Globus pallidus (tissue), 1 donor: ENCODE measurements at regions not wholly inside any gene's neighbourhood (a gene's known extent, or its start where the extent isn't known, plus 50 kb on each side); places are given as distances from the start of the nearest gene placed in this dataset.
"Not testable (repeated sequence)": the region's sequence is repeated elsewhere in the genome, so short reads cannot be mapped to it uniquely, and the experiment has no call there.

Experiments
- DNase-seq: peaks from one replicate; pipeline ENCODE4 v3.0.0-alpha.2; 2015; ENCODE audit warnings: low spot score

DNA sequence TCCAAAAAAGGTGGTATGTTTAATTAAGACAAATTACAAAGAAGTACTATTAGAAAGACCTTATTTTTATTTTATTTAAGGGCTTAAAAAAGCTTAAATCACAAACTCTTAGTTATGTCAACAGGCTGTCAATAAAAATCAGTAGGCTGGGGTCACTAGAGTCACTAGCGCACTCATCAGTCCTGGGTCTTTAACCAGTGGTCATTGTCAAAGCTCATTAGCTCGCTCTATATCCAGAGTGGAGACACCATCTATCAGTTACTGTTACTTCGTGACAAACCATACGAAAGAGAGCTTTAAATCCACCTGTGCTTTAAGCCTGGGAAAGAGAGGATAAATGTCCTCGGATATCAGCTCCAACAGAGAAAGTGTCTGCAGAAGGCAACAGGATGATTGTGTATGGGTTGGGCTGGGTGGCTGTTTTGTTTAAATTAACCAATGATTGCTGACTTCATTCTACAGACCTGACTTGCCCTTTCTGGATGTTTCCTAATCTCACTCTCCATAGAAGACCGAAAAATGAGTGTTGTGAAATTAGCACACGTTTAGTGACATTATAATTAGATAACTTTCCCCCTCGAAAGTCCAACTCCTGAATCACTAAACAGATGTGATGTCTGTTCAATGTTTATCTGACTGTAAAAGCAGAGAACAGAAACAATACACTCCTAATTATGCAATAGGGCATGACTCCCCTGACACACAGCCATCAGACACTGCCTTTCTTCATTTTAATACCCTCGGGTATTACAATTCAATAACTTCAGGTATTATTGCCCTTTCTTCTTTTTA is 123.6 kb upstream of the TNPO1 start:
- no peak for DNase-seq

GRCh38 chr5:72692231-72692637 is 124.2 kb upstream of the TNPO1 start:
- DNase-seq: no peak

DNA sequence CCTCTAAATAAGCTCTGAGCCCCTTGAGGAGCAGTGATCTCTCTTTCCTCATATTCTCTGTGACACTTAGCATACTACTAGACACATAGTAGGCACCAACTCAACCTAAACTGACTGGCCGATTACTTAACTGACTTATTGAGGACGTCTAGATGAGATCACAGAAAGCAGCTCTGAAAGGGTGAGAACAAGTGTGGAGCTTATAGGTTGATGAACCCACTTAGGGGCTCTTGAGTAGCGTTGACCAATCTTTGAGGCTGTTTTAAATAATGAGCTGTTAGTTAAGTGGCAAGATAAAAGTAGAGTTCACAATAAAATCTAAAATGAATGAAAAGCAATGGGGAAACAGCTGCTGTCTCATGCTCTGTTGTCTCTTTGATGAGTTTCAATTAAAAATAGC is 124.7 kb upstream of the TNPO1 start:
- no peak for DNase-seq

DNA sequence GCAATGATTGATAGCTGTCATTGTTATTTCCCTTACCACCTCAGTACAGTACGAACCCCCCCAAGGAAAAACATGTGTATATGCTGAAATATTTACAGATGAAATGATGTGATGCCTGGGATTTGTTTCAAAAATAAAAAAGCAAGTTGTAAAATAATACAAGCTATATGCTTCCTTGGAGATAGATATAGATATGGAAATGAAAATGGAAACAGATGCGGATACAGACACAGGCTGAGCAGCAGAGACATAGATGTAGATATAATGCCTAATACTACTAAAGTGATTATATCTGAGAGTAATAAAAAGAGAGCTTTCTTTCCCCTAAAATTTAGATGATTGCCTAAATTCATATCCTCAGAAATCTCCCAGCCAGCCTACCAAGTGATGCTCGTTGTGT is 127.5 kb upstream of the TNPO1 start:
- DNase-seq: no peak

DNA sequence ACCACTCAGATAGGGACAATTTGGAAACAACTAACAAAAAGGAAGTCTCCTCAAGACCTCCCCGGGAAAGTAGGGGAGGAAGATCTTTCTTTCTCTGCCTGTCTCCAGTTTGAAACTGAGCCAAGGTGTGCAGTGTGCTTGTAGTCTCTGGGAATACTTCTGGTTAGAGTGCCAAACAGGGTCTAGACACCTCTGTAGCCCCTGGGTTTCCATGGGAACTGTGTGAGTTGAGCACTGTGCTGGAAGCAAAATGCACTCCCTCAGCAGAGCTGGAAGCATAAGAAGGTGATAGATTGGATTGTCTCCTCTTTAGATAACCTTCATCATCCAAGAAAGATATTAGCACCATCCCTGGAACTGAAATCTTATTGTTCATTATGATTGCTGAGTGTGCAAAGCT is 129.2 kb upstream of the TNPO1 start:
- DNase-seq: no peak

DNA sequence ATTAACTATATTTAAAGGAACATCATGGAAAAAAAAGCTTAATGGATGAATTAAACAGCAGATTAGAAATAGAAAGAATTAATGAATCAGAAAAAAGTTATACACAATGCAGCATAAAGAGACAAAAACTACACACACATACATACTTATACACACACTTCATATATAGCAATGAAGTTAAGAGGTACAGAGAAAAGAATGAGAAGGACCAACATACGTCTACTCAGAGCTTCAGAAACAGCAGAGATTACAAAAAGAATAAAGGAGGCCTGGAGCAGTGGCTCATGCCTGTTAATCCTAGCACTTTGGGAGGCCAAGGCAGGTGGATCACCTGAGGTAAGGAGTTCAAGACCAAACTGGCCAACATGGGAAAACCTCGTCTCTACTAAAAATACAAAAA is 133.9 kb upstream of the TNPO1 start:
- no peak for DNase-seq

DNA sequence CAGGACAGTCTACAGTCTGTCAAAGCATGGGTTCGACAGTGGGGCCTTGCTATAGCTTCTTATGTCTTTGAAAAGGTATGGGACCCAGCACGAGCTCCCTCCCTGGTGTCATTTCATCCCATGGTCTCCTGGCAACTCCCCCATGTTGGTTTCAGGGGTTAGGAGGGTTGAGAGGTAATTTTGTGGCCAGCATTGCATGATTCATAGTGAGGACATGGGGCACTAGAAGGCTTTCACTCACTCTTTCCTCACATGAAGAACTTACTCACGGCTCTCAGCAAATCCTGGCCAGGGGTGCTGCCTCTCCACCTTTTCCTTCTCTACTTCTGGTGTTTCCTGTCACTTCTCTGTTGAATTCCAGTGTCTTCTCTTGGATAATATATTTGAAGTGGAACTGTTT is 134.7 kb upstream of the TNPO1 start:
- DNase-seq: no peak

DNA sequence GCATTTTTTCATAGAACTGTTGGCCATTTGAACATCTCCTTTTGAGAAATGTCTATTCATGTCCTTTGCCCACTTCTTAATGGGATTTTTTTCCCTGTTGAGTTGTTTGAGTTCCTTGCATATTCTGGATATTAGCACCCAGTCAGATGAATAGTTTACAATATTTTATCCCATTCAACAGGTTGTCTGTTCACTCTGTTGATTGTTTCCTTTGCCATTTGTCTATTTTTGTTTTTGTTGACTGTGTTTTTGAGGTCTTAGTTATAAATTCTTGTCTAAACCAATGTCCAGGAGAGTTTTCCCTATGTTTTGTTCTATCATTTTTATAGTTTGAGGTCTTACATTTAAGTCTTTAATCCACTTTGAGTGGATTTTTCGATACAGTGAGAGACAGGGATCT is 139.0 kb upstream of the TNPO1 start:
- no peak for DNase-seq

- not testable (repeated sequence) for DNase-seq
These were observed 139.6 kb upstream of the TNPO1 start for GRCh38 chr5:72676831-72677230.

- no peak for DNase-seq
These were observed 142.8 kb upstream of the TNPO1 start for GRCh38 chr5:72673623-72674022.

- no peak for DNase-seq
These were observed 143.3 kb upstream of the TNPO1 start for GRCh38 chr5:72673180-72673579.

- DNase-seq: no peak
These were observed 148.8 kb upstream of the TNPO1 start for GRCh38 chr5:72667708-72668107.

DNA sequence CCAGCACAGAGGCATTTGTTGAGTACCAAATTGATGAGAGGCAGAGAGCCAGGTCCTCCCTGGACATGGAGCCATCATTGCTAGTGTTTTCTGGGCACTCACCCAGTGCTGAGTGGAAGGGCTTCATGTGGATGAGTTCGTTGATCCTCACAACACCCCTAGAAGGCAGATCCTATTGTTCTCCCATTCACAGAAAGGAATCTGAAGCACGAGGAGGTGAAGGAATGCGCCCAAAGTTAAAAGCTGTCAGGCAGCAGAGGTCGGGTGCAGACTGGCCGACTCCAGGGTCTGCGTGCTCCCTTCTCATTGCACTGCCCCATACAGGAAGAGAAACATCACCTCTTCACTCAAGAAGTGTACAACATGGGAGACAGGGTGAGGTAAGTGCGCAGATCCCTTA is 153.5 kb upstream of the TNPO1 start:
- DNase-seq: no peak

DNA sequence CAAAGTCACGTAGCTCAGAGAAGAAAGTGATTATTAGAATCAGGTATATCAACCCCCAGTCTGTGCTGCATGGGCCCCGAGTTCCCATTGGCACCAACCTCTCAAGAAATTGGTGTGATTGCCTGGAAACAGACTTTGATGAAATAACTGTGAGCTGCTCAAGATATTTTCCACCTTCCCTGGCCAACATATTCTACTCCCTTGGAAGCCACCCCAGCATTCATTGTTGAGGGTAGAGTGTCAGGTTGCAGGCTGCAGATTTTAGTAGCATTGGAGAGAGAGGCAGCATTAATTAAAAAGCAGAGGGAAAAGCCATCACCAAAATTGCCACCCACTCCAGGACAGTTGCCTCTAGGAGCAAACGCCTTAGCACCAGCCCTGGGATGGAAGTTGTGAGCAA is 154.2 kb upstream of the TNPO1 start:
- DNase-seq: no peak

GRCh38 chr5:72661405-72661804 is 154.2 kb upstream of the ZNF366 start:
- DNase-seq: peak; percentile 2

GRCh38 chr5:72659726-72660125 is 152.5 kb upstream of the ZNF366 start:
- no peak for DNase-seq

DNA sequence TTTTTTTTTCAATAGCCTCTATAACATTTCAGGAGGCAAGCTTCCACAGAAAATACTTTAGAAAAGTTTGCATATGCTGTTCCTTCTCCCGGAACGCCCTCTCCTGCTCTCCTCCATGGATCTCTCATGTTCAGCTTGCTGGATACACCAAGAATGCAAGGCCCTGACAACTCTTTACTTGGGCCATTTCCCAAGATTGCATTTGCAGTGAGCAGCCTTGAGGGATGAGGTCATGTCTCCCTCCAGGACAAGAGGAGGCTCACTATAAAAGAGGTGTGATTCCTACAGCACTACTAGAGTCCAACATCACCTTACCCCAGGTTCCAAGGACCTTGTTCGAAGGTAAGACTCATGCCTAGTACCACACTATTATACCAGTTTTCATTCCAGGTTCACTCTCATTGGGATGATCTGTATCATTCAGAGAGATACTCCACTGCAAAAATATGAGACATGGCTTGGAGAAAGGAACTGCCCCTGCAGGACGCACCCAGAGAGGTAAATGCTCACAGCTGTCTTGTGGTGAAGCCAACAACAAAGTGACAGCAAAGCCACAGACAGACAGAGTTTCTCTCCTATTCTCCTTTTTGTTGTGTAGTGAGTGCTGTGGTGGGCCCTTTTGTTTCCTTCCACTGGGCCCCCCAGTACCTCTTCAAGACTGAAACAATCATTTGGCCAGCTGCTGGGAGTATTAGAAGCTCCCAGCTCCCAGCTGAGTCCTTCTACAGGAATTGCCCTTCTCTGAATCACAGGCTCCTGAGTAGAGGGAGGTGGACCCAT is 151.7 kb upstream of the ZNF366 start:
- DNase-seq: no peak

DNA sequence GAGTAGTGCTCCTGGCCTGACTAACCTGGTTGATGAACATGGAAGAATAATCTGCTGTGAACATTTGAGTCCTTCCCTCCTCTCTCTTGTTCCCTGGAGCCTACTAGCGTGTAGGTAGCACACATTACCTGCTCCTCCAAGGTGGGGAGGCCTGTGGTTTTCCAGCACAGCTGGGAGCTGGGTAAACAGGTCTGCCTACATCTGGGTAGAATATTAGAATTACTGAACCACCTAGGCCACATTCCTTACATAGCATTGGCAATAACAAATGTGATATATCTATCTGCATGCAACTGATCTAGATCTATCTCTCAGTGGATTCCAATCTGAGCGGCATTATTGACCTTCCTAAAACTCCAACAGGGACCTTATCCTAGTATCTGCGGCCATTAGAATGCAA is 151.0 kb upstream of the ZNF366 start:
- no peak for DNase-seq

- no peak for DNase-seq
These were observed 149.7 kb upstream of the ZNF366 start for GRCh38 chr5:72656756-72657513.

DNA sequence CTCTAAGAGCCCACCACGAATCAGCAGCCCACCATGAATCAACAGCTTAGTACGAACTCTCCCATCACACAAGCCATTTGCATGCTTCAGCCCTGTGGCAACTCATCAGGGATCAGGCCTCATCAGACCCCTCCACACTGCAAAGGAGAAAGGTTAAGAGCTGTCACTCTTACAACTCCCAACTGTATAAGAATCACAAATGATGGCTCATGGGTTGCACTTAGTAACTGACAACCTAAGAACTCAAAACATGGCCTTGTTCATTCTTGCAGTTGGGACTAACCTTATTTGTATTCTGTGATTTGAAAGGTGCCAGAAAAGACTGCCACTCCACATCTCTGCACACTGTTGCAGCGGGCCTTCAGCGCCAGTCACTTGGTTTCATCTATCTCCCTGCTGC is 149.1 kb upstream of the ZNF366 start:
- no peak for DNase-seq

DNA sequence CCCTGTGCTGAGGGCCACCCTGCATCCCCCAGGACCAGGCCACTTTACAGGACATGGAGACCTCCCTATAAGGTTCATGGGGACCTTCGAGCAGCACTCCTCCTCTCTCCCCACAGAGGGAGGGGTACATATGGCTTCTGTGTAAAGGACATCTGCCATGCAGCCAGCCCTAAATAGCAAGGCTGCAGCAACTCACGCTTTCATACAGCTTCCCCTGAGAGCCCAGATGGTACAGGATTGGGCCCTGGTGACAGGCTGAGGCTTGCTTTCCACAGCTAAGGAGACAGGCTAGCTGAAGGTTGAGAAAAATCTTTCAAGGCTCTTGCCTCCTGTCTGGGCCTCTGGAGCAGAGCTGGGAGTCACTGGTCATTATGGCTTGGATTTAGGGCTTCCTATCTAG is 147.0 kb upstream of the ZNF366 start:
- no peak for DNase-seq

DNA sequence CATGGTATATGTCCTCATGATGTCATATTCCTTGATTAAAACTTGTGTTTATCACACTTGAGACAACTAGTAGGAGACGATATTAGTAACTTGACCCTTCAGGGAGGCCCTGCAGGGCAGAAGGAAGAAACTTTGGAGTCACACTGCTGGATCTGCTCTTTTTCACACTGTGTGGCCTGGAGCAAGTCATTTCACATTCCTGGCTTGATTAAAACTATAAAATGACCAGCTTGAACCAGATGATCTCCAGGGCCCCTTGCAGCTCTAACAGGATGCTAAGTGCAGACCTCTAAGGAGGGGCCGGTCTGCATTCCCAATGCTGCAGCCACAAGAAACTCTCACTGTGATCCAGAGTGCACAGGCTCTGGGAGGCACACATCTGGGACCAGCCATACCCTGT is 146.4 kb upstream of the ZNF366 start:
- DNase-seq: no peak

GRCh38 chr5:72651779-72652178 is 144.6 kb upstream of the ZNF366 start:
- no peak for DNase-seq
